ENCODE measurements at regions not wholly inside any gene's neighbourhood (a gene's known extent, or its start where the extent isn't known, plus 50 kb on each side); places are given as distances from the start of the nearest gene placed in this dataset.

GRCh38 chr10:113475381-113475807 is 77.5 kb upstream of the HABP2 start (continued):
- TF ChIP-seq, protein P1, sequence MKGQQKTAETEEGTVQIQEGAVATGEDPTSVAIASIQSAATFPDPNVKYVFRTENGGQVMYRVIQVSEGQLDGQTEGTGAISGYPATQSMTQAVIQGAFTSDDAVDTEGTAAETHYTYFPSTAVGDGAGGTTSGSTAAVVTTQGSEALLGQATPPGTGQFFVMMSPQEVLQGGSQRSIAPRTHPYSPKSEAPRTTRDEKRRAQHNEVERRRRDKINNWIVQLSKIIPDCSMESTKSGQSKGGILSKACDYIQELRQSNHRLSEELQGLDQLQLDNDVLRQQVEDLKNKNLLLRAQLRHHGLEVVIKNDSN (IDR thresholded peaks at IDR 0.05; ENCODE audit: borderline replicate concordance, low read depth): no peak
- TF ChIP-seq, protein P2, sequence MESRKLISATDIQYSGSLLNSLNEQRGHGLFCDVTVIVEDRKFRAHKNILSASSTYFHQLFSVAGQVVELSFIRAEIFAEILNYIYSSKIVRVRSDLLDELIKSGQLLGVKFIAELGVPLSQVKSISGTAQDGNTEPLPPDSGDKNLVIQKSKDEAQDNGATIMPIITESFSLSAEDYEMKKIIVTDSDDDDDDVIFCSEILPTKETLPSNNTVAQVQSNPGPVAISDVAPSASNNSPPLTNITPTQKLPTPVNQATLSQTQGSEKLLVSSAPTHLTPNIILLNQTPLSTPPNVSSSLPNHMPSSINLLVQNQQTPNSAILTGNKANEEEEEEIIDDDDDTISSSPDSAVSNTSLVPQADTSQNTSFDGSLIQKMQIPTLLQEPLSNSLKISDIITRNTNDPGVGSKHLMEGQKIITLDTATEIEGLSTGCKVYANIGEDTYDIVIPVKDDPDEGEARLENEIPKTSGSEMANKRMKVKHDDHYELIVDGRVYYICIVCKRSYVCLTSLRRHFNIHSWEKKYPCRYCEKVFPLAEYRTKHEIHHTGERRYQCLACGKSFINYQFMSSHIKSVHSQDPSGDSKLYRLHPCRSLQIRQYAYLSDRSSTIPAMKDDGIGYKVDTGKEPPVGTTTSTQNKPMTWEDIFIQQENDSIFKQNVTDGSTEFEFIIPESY (IDR thresholded peaks at IDR 0.05; ENCODE audit: borderline replicate concordance, low read depth): peak; percentile 42; the same call in 1 of the 2 replicates
- TF ChIP-seq MEF2A (IDR thresholded peaks at IDR 0.05; ENCODE audit: borderline replicate concordance, low read depth) (peak; percentile 37; the same call in 1 of the 2 replicates), CHD2 (IDR thresholded peaks at IDR 0.05; ENCODE audit: low read length, partially characterized antibody) (no peak), NFIC (IDR thresholded peaks at IDR 0.05; ENCODE audit: borderline replicate concordance) (peak; percentile 93)
- TF ChIP-seq, protein P3, sequence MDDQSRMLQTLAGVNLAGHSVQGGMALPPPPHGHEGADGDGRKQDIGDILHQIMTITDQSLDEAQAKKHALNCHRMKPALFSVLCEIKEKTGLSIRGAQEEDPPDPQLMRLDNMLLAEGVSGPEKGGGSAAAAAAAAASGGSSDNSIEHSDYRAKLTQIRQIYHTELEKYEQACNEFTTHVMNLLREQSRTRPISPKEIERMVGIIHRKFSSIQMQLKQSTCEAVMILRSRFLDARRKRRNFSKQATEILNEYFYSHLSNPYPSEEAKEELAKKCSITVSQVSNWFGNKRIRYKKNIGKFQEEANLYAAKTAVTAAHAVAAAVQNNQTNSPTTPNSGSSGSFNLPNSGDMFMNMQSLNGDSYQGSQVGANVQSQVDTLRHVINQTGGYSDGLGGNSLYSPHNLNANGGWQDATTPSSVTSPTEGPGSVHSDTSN (IDR thresholded peaks at IDR 0.05): peak; percentile 61

DNA sequence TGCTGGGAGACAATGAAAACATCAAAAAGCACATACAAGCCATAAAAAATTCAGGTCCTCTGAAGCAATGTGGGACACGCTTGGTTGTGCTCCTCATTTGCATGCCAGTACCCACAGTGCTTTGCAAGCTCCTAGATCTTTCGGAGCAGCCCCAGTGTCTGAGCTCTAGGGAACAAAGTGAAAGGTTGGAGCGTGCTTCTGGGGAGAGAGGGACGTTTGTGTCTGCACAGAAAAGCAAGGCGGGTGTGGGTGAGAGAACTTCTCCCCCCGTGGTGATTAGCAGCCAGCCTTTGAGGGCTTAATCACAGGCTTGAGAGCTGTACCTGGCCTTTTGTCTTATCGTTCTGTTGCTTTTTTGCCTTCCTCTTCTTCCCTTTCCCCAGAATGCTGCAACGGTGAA is 76.7 kb upstream of the HABP2 start:
- Histone ChIP-seq H3K9me3 (0 out of 2 replicates have a peak, but pooled peaks cover 8% of the 10 kb centered on the region), H4K20me1 (ENCODE audit: insufficient read depth) (no peaks in the 10 kb centered on the region), H3K4me2 (no peak overlapping the region; the same call in 1 of the 2 replicates), H3K9me2 (no peaks in the 10 kb centered on the region), H3K4me3 (ENCODE audit: low read depth in 2 of 2, low read length in 1 of 2) (no peak overlapping the region), H3F3A (replicated peaks; ENCODE audit: insufficient read depth) (no peaks in the 10 kb centered on the region), H3K79me2 (ENCODE audit: insufficient read depth) (no peaks in the 10 kb centered on the region), H2AFZ (ENCODE audit: low read depth) (peak overlapping the region; percentile 10; the same call in 1 of the 2 replicates), H3K27me3 (ENCODE audit: insufficient read depth) (no peaks in the 10 kb centered on the region), H3K27ac (ENCODE audit: low read depth in 2 of 2, low read length in 1 of 2) (peak overlapping the region in 1 of 2 experiments; percentile 57; a peak in 2 of 4 replicates), H3K9ac (no peak overlapping the region), H3K4me1 (ENCODE audit: control insufficient read depth in 1 of 2, insufficient read depth in 2 of 2, low read depth in 1 of 2, low read length in 1 of 2) (peaks cover 0 to 24% of the 10 kb centered on the region in 2 experiments; a peak in 1 of 4 replicates), H3K36me3 (replicated peaks in 1 of 2; ENCODE audit: control insufficient read depth in 1 of 2, insufficient read depth in 2 of 2, low read length in 1 of 2) (no peaks in the 10 kb centered on the region)
- TF ChIP-seq RFX5 (IDR thresholded peaks at IDR 0.05; ENCODE audit: low read length): no peak
- TF ChIP-seq, protein P1 (IDR thresholded peaks at IDR 0.05; ENCODE audit: borderline replicate concordance, low read depth): no peak
- no peak for TF ChIP-seq CHD2 (IDR thresholded peaks at IDR 0.05; ENCODE audit: low read length, partially characterized antibody)
- no peak for TF ChIP-seq RAD21 (IDR thresholded peaks at IDR 0.05; ENCODE audit: low read length)
- TF ChIP-seq MEF2A (IDR thresholded peaks at IDR 0.05; ENCODE audit: borderline replicate concordance, low read depth): no peak
- no peak for TF ChIP-seq SMC3 (IDR thresholded peaks at IDR 0.05; ENCODE audit: low read depth, low read length)
- TF ChIP-seq SIN3A (IDR thresholded peaks at IDR 0.05; ENCODE audit: borderline replicate concordance, low read depth, low read length): no peak
- DNase-seq: no peak
- POLR2A ChIA-PET: no interaction called here
- 38% methylated on average over 8 of the region's 8 CpGs for WGBS (ENCODE audit: low lambda C conversion rate)
- CTCF ChIA-PET: interaction anchor here (0.7 kb wide), 1 partner anchor 9 kb away, joined by 3 read pairs; no protein-coding TSS in a partner anchor
